ENCODE measurements at regions not wholly inside any gene's neighbourhood (a gene's known extent, or its start where the extent isn't known, plus 50 kb on each side); places are given as distances from the start of the nearest gene placed in this dataset.

GRCh38 chr1:178633056-178633455 lies 92.0 kb upstream of the RALGPS2 start:
- Histone ChIP-seq H3K4me1 (ENCODE audit: low read length) (no peaks in the 10 kb centered on the region), H3K9ac (ENCODE audit: low read length) (no peak overlapping the region), H3K9me3 (ENCODE audit: insufficient read depth, low read length) (no peaks in the 10 kb centered on the region), H3K27me3 (ENCODE audit: low read depth, low read length) (no peaks in the 10 kb centered on the region), H3K27ac (ENCODE audit: low read length) (no peak overlapping the region), H2AFZ (ENCODE audit: low read depth, low read length) (no peak overlapping the region), H3K79me2 (ENCODE audit: low read length) (no peaks in the 10 kb centered on the region), H3K4me2 (ENCODE audit: low read length) (no peak overlapping the region), H3K4me3 (ENCODE audit: low read length) (no peak overlapping the region), H3K36me3 (replicated peaks; ENCODE audit: low read depth, low read length) (no peaks in the 10 kb centered on the region), H4K20me1 (ENCODE audit: insufficient read depth, low read length) (no peaks in the 10 kb centered on the region)
- TF ChIP-seq EZH2phosphoT487 (IDR thresholded peaks at IDR 0.05; ENCODE audit: low read depth): no peak
- TF ChIP-seq CTCF (IDR thresholded peaks at IDR 0.05; ENCODE audit: low read depth, low read length): no peak

GRCh38 chr1:178634445-178634844 lies 90.6 kb upstream of the RALGPS2 start:
- no peak for TF ChIP-seq EZH2phosphoT487 (IDR thresholded peaks at IDR 0.05; ENCODE audit: low read depth)
- no peak for TF ChIP-seq CTCF (IDR thresholded peaks at IDR 0.05; ENCODE audit: low read depth, low read length)
- Histone ChIP-seq H3K27me3 (ENCODE audit: low read depth, low read length) (no peaks in the 10 kb centered on the region), H3K9ac (ENCODE audit: low read length) (no peak overlapping the region), H3K9me3 (ENCODE audit: insufficient read depth, low read length) (no peaks in the 10 kb centered on the region), H3K4me3 (ENCODE audit: low read length) (no peak overlapping the region), H3K4me2 (ENCODE audit: low read length) (no peak overlapping the region), H3K27ac (ENCODE audit: low read length) (no peak overlapping the region), H3K79me2 (ENCODE audit: low read length) (no peaks in the 10 kb centered on the region), H2AFZ (ENCODE audit: low read depth, low read length) (no peak overlapping the region), H3K4me1 (ENCODE audit: low read length) (no peaks in the 10 kb centered on the region), H4K20me1 (ENCODE audit: insufficient read depth, low read length) (no peaks in the 10 kb centered on the region), H3K36me3 (replicated peaks; ENCODE audit: low read depth, low read length) (no peaks in the 10 kb centered on the region)

- Histone ChIP-seq H3K9me3 (ENCODE audit: insufficient read depth, low read length) (no peaks in the 10 kb centered on the region), H2AFZ (ENCODE audit: low read depth, low read length) (no peak overlapping the region), H3K4me3 (ENCODE audit: low read length) (no peak overlapping the region), H3K79me2 (ENCODE audit: low read length) (no peaks in the 10 kb centered on the region), H3K9ac (ENCODE audit: low read length) (no peak overlapping the region), H3K27ac (ENCODE audit: low read length) (no peak overlapping the region), H3K36me3 (replicated peaks; ENCODE audit: low read depth, low read length) (no peaks in the 10 kb centered on the region), H3K4me1 (ENCODE audit: low read length) (no peaks in the 10 kb centered on the region), H3K4me2 (ENCODE audit: low read length) (no peak overlapping the region), H3K27me3 (ENCODE audit: low read depth, low read length) (no peaks in the 10 kb centered on the region), H4K20me1 (ENCODE audit: insufficient read depth, low read length) (no peaks in the 10 kb centered on the region)
- TF ChIP-seq EZH2phosphoT487 (IDR thresholded peaks at IDR 0.05; ENCODE audit: low read depth): no peak
- no peak for TF ChIP-seq CTCF (IDR thresholded peaks at IDR 0.05; ENCODE audit: low read depth, low read length)
Measured at GRCh38 chr1:178637841-178638240, 87.2 kb upstream of the RALGPS2 start.

- Histone ChIP-seq H3K4me2 (ENCODE audit: low read length) (no peak overlapping the region), H4K20me1 (ENCODE audit: insufficient read depth, low read length) (no peaks in the 10 kb centered on the region), H3K79me2 (ENCODE audit: low read length) (no peaks in the 10 kb centered on the region), H3K4me1 (ENCODE audit: low read length) (no peaks in the 10 kb centered on the region), H3K27me3 (ENCODE audit: low read depth, low read length) (no peaks in the 10 kb centered on the region), H2AFZ (ENCODE audit: low read depth, low read length) (no peak overlapping the region), H3K9me3 (ENCODE audit: insufficient read depth, low read length) (peaks cover 3% of the 10 kb centered on the region; the same call in 1 of the 2 replicates), H3K9ac (ENCODE audit: low read length) (no peak overlapping the region), H3K27ac (ENCODE audit: low read length) (no peak overlapping the region), H3K4me3 (ENCODE audit: low read length) (no peak overlapping the region), H3K36me3 (replicated peaks; ENCODE audit: low read depth, low read length) (no peaks in the 10 kb centered on the region)
- no peak for TF ChIP-seq EZH2phosphoT487 (IDR thresholded peaks at IDR 0.05; ENCODE audit: low read depth)
- TF ChIP-seq CTCF (IDR thresholded peaks at IDR 0.05; ENCODE audit: low read depth, low read length): no peak
Measured at GRCh38 chr1:178639326-178639725, 85.7 kb upstream of the RALGPS2 start.
